MM.1S (cell line): ENCODE measurements at regions not wholly inside any gene's neighbourhood (a gene's known extent, or its start where the extent isn't known, plus 50 kb on each side); places are given as distances from the start of the nearest gene placed in this dataset.

ENCODE experiments used
- CTCF ChIP-seq: fragments of 300-600 bp; sonication (generic); IDR thresholded peaks from 2 replicates; pipeline ENCODE4 v1.5.1; 2016; ENCODE audit warnings: antibody characterized with exemption, low read length, mixed read lengths
- EZH2phosphoT487 ChIP-seq: fragments of 300-600 bp; sonication (generic); IDR thresholded peaks from 2 replicates; pipeline ENCODE4 v1.6.1; 2018; ENCODE audit warnings: antibody characterized with exemption, low read length

GRCh38 chr5:93092349-93093105 lies 488.5 kb downstream of the NR2F1-AS1 start:
- TF ChIP-seq EZH2phosphoT487: no peak
- no peak for TF ChIP-seq CTCF
